ENCODE measurements at regions not wholly inside any gene's neighbourhood (a gene's known extent, or its start where the extent isn't known, plus 50 kb on each side); places are given as distances from the start of the nearest gene placed in this dataset.

GRCh38 chr14:98165976-98166375 lies 1106.0 kb downstream of the BCL11B start:
- intact Hi-C loops (cut with micrococcal nuclease), result no loop called here
- H3K9me3 ChIP-seq (ENCODE audit: control insufficient read depth, insufficient read depth, low read length), result no peaks in the 10 kb centered on the region
- peaks cover 13 to 22% of the 10 kb centered on the region in 2 donors for H3K4me1 Mint-ChIP-seq

GRCh38 chr14:98167275-98167674 lies 1104.7 kb downstream of the BCL11B start:
- intact Hi-C loops (cut with micrococcal nuclease), result no loop called here
- Mint-ChIP-seq H3K4me1 (peaks cover 19 to 28% of the 10 kb centered on the region in 2 donors), H3K27me3 (ENCODE audit: low read depth in 2 of 2) (peaks cover 6 to 9% of the 10 kb centered on the region in 2 donors), H3K36me3 (peaks cover 8% of the 10 kb centered on the region), H3K27ac (no peak overlapping the region), H3K9me3 (no peaks in the 10 kb centered on the region), H3K4me3 (no peak overlapping the region)
- no peak overlapping the region for H3K27ac ChIP-seq (ENCODE audit: low read length)
- H3K4me1 ChIP-seq (ENCODE audit: control insufficient read depth, insufficient read depth, low read length), result peaks cover 32% of the 10 kb centered on the region
- no peak for ATAC-seq
- WGBS (ENCODE audit: insufficient coverage), result 92% methylated on average over 10 of the region's 10 CpGs
- no peaks in the 10 kb centered on the region for H3K9me3 ChIP-seq (ENCODE audit: control insufficient read depth, insufficient read depth, low read length)
- no peak overlapping the region for H3K4me3 ChIP-seq (ENCODE audit: low read length)
- H3K27me3 ChIP-seq (ENCODE audit: control insufficient read depth, insufficient read depth, low read length), result peaks cover 3% of the 10 kb centered on the region
- no peaks in the 10 kb centered on the region for H3K36me3 ChIP-seq (ENCODE audit: control insufficient read depth, insufficient read depth, low read length)
- peak in 1 of 2 donors; percentile 53 for DNase-seq
- no peak for TF ChIP-seq CTCF (IDR thresholded peaks at IDR 0.05)

More at GRCh38 chr14:98165976-98166375, 1106.0 kb downstream of the BCL11B start:
- Mint-ChIP-seq H3K27ac (no peak overlapping the region), H3K9me3 (no peaks in the 10 kb centered on the region), H3K27me3 (ENCODE audit: low read depth in 2 of 2) (peaks cover 9% of the 10 kb centered on the region in 2 donors), H3K4me3 (no peak overlapping the region), H3K36me3 (peaks cover 8% of the 10 kb centered on the region)
- H3K27ac ChIP-seq (ENCODE audit: low read length), result no peak overlapping the region
- no peak overlapping the region for H3K4me3 ChIP-seq (ENCODE audit: low read length)
- peaks cover 3% of the 10 kb centered on the region for H3K27me3 ChIP-seq (ENCODE audit: control insufficient read depth, insufficient read depth, low read length)
- peaks cover 19% of the 10 kb centered on the region for H3K4me1 ChIP-seq (ENCODE audit: control insufficient read depth, insufficient read depth, low read length)
- no peak for ATAC-seq
- DNase-seq, result no peak
- no peaks in the 10 kb centered on the region for H3K36me3 ChIP-seq (ENCODE audit: control insufficient read depth, insufficient read depth, low read length)
- over 99% methylated on average over 8 of the region's 9 CpGs for WGBS (ENCODE audit: insufficient coverage)
- TF ChIP-seq CTCF (IDR thresholded peaks at IDR 0.05), result no peak

- H3K27ac Mint-ChIP-seq, result no peak overlapping the region
- Histone ChIP-seq H3K36me3 (ENCODE audit: control insufficient read depth, insufficient read depth, low read length) (no peaks in the 10 kb centered on the region), H3K27me3 (ENCODE audit: control insufficient read depth, insufficient read depth, low read length) (peaks cover 3% of the 10 kb centered on the region), H3K4me1 (ENCODE audit: control insufficient read depth, insufficient read depth, low read length) (peaks cover 36% of the 10 kb centered on the region), H3K9me3 (ENCODE audit: control insufficient read depth, insufficient read depth, low read length) (no peaks in the 10 kb centered on the region), H3K4me3 (ENCODE audit: low read length) (no peak overlapping the region), H3K27ac (ENCODE audit: low read length) (no peak overlapping the region)
- peaks cover 8% of the 10 kb centered on the region for H3K36me3 Mint-ChIP-seq
- no peaks in the 10 kb centered on the region for H3K9me3 Mint-ChIP-seq
- H3K27me3 Mint-ChIP-seq (ENCODE audit: low read depth in 2 of 2), result peaks cover 5 to 6% of the 10 kb centered on the region in 2 donors
- WGBS (ENCODE audit: insufficient coverage), result 45% methylated on average over 14 of the region's 15 CpGs
- TF ChIP-seq CTCF (IDR thresholded peaks at IDR 0.05), result no peak
- H3K4me3 Mint-ChIP-seq, result no peak overlapping the region
- H3K4me1 Mint-ChIP-seq, result peaks cover 24 to 32% of the 10 kb centered on the region in 2 donors
- ATAC-seq (no peak), DNase-seq (peak in 1 of 2 donors; percentile 58)
- intact Hi-C loops (cut with micrococcal nuclease), result no loop called here
These were observed 1104.3 kb downstream of the BCL11B start for GRCh38 chr14:98167705-98168104.
